ENCODE measurements at regions not wholly inside any gene's neighbourhood (a gene's known extent, or its start where the extent isn't known, plus 50 kb on each side); places are given as distances from the start of the nearest gene placed in this dataset.

- WGBS (ENCODE audit: low lambda C conversion rate), result 87% methylated on average over 5 of the region's 5 CpGs
- ChIA-PET CTCF (no interaction called here), POLR2A (no interaction called here)
- Histone ChIP-seq H3K36me3 (replicated peaks in 1 of 2; ENCODE audit: control insufficient read depth in 1 of 2, insufficient read depth in 2 of 2, low read length in 1 of 2) (no peaks in the 10 kb centered on the region), H3K4me1 (ENCODE audit: control insufficient read depth in 1 of 2, insufficient read depth in 2 of 2, low read depth in 1 of 2, low read length in 1 of 2) (no peaks in the 10 kb centered on the region), H3F3A (replicated peaks; ENCODE audit: insufficient read depth) (peaks cover 11% of the 10 kb centered on the region), H3K9ac (no peak overlapping the region), H2AFZ (ENCODE audit: low read depth) (no peak overlapping the region), H3K4me2 (no peak overlapping the region), H3K9me2 (no peaks in the 10 kb centered on the region), H3K27me3 (ENCODE audit: insufficient read depth) (no peaks in the 10 kb centered on the region), H3K4me3 (ENCODE audit: low read depth in 2 of 2, low read length in 1 of 2) (no peak overlapping the region), H3K79me2 (ENCODE audit: insufficient read depth) (no peaks in the 10 kb centered on the region), H4K20me1 (ENCODE audit: insufficient read depth) (no peaks in the 10 kb centered on the region), H3K27ac (ENCODE audit: low read depth in 2 of 2, low read length in 1 of 2) (no peak overlapping the region), H3K9me3 (no peaks in the 10 kb centered on the region)
- no peak for DNase-seq
- TF ChIP-seq RFX5 (IDR thresholded peaks at IDR 0.05; ENCODE audit: low read length) (no peak), USF2 (IDR thresholded peaks at IDR 0.05; ENCODE audit: borderline replicate concordance, low read depth, low read length) (no peak), SMC3 (IDR thresholded peaks at IDR 0.05; ENCODE audit: low read depth, low read length) (no peak)
These were observed 80.4 kb upstream of the SPRED2 start for GRCh38 chr2:65512783-65513182.

GRCh38 chr2:65511306-65511705, 78.9 kb upstream of the SPRED2 start:
- Histone ChIP-seq H4K20me1 (ENCODE audit: insufficient read depth) (no peaks in the 10 kb centered on the region), H3K9me2 (no peaks in the 10 kb centered on the region), H3K9ac (no peak overlapping the region), H3K36me3 (replicated peaks in 1 of 2; ENCODE audit: control insufficient read depth in 1 of 2, insufficient read depth in 2 of 2, low read length in 1 of 2) (no peaks in the 10 kb centered on the region), H3K4me2 (no peak overlapping the region), H3F3A (replicated peaks; ENCODE audit: insufficient read depth) (peaks cover 11% of the 10 kb centered on the region), H3K79me2 (ENCODE audit: insufficient read depth) (no peaks in the 10 kb centered on the region), H3K4me3 (ENCODE audit: low read depth in 2 of 2, low read length in 1 of 2) (no peak overlapping the region), H3K9me3 (no peaks in the 10 kb centered on the region), H3K27ac (ENCODE audit: low read depth in 2 of 2, low read length in 1 of 2) (no peak overlapping the region), H3K4me1 (ENCODE audit: control insufficient read depth in 1 of 2, insufficient read depth in 2 of 2, low read depth in 1 of 2, low read length in 1 of 2) (no peaks in the 10 kb centered on the region), H3K27me3 (ENCODE audit: insufficient read depth) (no peaks in the 10 kb centered on the region), H2AFZ (ENCODE audit: low read depth) (no peak overlapping the region)
- no peak for TF ChIP-seq GABPA (IDR thresholded peaks at IDR 0.05; ENCODE audit: low read depth)
- TF ChIP-seq TEAD4 (IDR thresholded peaks at IDR 0.05; ENCODE audit: borderline replicate concordance, insufficient read depth), result no peak
- TF ChIP-seq MXI1 (IDR thresholded peaks at IDR 0.05; ENCODE audit: low read depth, low read length), result no peak
- no peak for TF ChIP-seq FOXJ3 (CRISPR knock-in tag; IDR thresholded peaks at IDR 0.05)
- no peak for TF ChIP-seq RFX5 (IDR thresholded peaks at IDR 0.05; ENCODE audit: low read length)
- no peak for TF ChIP-seq RAD21 (IDR thresholded peaks at IDR 0.05; ENCODE audit: low read length)
- no peak for TF ChIP-seq EZH2phosphoT487 (IDR thresholded peaks at IDR 0.05; ENCODE audit: borderline replicate concordance, low read depth)
- TF ChIP-seq YY1 (IDR thresholded peaks at IDR 0.05; ENCODE audit: low read depth), result no peak
- no peak for TF ChIP-seq GATA2 (CRISPR knock-in tag; IDR thresholded peaks at IDR 0.05)
- TF ChIP-seq POLR2AphosphoS5 (IDR thresholded peaks at IDR 0.05; ENCODE audit: low read depth, low read length), result no peak
- no peak for TF ChIP-seq SMC3 (IDR thresholded peaks at IDR 0.05; ENCODE audit: low read depth, low read length)
- TF ChIP-seq EP300 (IDR thresholded peaks at IDR 0.05; ENCODE audit: borderline replicate concordance in 1 of 2, low read depth in 1 of 2, low read length in 1 of 2), result no peak
- TF ChIP-seq REST (IDR thresholded peaks at IDR 0.05; ENCODE audit: low read depth, low read length), result no peak
- no peak for TF ChIP-seq TAF1 (IDR thresholded peaks at IDR 0.05; ENCODE audit: borderline replicate concordance, low read depth, low read length)
- WGBS (ENCODE audit: low lambda C conversion rate), result 53% methylated on average over 2 of the region's 2 CpGs
- no peak for DNase-seq
- POLR2A ChIA-PET, result no interaction called here
- CTCF ChIA-PET, result no interaction called here
